T follicular helper cell (primary cell): ENCODE measurements at regions not wholly inside any gene's neighbourhood (a gene's known extent, or its start where the extent isn't known, plus 50 kb on each side); places are given as distances from the start of the nearest gene placed in this dataset.

Source experiments
- DNase-seq: peaks from one replicate; pipeline ENCODE4 v3.0.0-alpha.2; 2020; ENCODE audit warnings: low read depth

GRCh38 chr1:30514137-30514654 is 209.2 kb downstream of the MATN1 start:
- DNase-seq = no peak

DNA sequence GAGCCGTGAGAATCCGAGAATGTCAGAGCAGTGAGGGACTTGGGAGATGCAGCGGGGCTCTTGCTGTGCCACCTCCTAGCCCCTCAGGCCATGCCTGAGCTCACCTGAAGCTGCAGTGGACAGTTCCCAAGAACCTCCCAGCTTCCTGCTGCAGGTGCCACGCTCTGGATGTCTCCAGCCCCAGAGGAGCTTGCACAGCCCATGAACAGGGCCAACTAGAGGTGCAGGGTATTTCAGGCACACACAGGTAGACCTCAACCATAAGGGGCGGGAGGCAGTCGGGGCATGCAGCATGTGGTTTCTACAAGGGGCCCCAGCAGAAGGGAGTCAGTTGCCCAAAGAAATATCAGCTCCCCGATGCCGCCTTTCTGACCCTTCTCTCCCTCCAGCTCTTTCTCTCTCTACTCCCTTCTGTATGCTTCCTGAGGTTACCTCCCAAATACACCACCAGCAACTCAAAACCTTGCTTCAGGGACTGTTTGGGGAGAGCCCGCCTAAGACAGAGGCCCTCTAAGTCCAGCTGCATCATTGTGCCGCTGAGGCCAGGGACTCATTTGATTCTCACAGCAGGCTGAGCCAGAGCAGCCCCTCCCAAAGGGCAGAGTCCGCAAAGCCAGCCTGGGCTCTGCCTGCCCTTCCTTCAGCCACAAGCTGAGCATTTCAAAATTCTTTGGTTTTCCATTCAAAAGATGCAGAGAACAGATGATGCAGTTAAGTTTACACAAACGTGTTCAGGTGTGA is 209.8 kb downstream of the MATN1 start:
- no peak for DNase-seq

DNA sequence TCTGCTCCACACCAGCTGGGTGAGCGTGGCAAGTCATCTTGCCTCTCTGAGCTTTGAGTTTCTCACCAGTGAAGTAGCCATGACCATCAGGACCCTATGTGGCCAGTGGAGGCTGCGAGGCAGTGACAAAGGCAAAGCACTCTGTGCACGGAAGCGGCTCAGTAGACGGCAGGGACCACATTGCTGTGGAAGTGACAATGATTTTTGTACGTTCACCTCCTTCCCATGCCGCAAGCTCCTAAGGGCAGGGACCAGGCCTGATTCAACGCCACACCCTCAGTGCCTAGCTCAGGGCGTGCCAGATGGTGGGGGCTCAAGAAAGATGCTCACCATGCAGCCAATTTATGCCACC is 210.5 kb downstream of the MATN1 start:
- no peak for DNase-seq

DNA sequence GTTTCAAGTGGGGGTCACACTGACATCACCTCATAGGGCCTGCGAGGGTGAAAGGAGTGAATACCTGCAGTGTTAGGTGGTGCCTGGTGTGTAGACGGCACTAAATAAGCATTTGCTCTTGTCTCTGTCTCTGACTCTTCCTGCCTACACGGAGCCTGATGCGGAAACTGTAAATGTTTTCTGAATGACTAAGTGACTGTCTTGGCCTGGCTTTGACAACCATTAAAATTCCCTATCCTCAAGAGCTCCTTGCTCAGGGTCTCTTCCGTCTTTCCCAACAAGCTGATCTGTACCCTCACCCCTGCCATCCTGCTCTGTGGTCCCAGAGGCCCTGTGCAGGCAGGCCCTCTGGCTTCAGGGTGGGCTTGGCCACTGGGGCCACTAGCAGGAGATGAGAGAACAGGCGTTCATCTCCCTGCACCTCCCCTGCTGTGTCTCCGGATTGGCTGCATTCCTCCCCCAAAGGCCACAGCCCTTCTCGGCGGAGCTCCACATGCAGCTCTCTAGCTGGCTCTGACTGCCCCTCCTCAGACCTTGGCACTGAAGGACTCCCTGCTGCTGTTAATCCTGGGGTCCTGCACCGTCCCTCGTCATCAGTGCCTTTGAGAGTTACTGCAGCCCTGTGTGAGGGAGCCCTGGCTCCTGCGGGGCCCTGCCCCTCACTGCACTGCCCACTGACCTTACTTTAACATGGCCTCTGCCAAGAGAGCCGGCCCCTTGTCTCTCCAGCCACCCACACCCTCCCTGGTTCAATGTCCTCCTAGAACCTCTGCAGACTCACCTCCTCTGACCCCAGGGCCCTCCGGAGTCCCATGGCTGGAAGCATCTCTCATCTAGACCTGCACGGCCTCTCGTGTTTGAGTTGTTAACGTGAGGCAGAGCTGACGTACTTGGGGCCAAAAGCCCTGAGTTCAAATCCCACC is 211.1 kb downstream of the MATN1 start:
- DNase-seq = no peak

DNA sequence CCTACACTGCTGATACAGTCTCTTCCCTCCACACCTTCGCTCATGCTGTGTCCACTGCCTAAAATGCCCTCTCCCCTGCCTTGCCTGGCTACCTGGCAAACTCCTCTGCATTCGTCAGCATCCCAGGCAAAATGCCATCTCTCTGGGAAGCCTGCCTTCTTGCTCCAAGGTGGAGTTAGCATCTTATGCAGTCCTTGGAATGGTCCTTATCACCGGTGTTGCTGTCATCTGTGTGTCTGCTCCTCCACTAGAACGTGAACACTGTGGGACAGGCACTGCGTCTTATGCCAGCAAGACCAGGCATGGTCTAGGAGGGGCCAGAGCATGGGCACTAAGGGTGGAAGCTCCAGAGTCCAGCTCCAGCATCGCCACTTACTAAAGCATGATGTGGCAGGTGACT is 211.8 kb downstream of the MATN1 start:
- DNase-seq = no peak

- DNase-seq = no peak
Observed at GRCh38 chr1:30511106-30511505, 212.3 kb downstream of the MATN1 start.

- no peak for DNase-seq
Observed at GRCh38 chr1:30509670-30510069, 213.7 kb downstream of the MATN1 start.

DNA sequence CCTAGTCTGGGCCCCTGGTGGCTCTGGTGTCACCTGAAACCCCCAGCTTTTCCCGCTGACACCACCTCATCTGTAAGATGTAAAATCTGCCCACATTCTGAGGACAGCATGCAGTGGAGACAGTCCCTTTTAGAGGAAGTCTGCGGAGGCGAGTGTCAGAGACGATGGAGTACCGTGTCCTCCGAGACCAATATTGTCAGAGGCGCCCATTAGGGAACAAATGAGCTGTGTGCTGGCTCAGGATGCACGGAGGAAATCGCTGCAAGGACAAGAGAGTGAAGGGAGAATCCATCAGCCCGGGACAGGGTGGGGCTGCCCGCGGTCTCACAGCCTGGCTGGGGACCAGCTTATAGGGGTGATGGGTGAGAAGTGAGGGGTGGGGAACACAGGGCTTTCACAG is 214.8 kb downstream of the MATN1 start:
- no peak for DNase-seq

GRCh38 chr1:30508175-30508448 is 215.3 kb downstream of the MATN1 start:
- DNase-seq = no peak

- DNase-seq = no peak
Observed at GRCh38 chr1:30507401-30508174, 215.8 kb downstream of the MATN1 start.

DNA sequence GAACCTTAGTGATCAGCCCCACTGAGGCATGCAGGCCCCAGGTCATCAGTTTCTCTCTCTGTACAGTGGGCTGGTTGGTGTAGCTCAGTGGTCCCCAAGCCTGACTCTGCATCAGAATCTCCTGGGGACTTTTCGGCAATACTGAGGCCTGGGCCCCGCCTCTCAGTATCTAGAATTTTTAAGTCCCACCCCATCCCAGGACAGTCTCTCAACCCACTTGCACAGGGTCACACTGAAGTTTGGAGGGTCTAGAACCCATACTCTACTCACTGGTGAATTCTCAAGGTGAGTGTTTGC is 216.4 kb downstream of the MATN1 start:
- DNase-seq = no peak

- no peak for DNase-seq
Observed at GRCh38 chr1:30506291-30507015, 216.9 kb downstream of the MATN1 start.

DNA sequence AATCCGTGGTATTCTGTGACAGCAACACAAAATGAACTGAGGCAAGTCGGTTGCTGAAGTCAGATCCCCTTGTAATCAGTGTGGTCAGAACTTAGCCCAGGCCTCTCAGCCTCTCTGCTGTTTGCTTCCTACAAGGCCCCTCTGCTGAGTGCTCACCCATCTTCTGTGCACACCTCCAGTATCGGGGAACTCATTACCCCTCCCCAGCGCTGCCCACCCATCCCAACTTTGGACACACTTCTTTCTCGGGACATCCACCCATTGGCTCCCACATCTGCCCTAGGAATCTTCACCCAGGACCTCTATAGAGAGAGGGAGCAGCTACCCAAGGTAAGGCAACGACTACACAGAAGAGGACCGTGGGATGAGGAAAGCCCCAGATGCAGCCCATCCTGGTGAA is 217.5 kb downstream of the MATN1 start:
- DNase-seq = no peak

GRCh38 chr1:30492451-30492850 is 230.9 kb downstream of the MATN1 start:
- DNase-seq = no peak

DNA sequence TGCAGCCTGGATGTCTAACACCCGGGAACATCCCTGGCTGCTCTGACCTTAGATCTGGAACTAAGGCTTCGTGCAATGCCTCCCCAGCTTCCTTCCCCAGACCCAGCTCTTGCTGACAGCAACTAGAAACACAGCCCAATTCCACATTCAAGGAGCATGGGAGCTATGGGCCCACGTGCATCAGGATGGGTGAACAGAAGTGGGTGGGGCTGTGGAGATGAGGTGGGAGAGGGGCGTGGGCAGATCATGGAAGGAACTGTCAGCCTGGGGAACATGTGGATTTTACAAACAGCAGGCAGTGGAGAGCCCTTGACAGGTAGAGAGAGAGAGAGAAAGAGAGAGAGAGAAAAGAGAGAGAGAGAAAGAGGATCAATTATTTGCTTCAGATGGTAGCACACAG is 231.6 kb downstream of the MATN1 start:
- DNase-seq = no peak

DNA sequence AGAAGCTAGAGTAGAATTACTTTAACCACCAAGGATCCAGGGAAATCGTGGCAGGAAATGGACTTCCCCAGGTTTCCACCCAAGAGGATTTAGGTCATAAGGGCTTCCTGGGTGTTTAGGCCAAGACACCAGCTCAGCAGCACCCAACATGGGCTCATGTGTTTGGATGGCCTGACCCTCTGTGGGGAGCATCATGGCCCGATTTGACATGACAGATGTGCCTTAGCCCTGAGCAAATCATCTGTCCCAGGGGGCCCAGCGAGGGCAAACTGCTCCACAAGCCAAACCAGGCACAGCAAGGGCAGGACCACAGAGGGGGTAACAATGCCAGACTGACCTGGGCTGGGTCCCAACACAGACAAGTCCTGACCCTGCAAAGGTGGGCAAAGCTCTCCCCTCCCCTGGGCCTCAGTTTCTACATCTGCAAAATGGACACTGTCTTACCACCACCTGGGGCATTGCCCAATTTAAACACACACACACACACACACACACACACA is 232.8 kb downstream of the MATN1 start:
- DNase-seq = no peak

DNA sequence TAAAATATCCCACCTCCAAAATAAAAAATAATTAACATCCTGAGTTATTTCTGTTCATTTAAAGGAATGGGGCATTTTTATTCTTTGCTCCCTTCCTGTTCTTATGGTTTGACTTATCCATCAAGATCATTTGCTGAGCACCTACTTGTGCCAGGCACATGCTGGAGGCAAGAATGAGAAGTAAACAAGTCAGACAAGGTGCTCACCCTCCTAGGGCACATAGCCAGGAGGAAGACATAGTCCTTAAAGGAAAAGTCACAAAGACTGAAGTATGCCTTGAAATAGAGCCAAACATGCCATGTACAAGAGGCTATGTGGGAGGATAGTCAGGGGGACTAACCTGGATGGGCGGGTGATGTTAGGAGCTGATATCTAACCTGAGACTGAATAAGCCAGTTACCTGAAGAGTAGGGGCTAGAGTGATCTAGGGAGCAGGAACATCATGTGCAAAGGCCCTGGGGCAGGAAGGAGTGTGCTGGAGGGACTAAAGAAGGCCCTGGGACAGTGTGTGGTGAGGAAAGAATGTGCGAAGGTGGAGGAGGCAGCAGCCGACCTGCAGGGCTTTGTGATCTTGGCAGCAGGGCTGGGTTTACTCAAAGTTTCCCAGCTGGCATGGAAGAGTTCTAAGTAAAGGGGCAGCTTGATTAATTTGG is 233.5 kb downstream of the MATN1 start:
- no peak for DNase-seq

DNA sequence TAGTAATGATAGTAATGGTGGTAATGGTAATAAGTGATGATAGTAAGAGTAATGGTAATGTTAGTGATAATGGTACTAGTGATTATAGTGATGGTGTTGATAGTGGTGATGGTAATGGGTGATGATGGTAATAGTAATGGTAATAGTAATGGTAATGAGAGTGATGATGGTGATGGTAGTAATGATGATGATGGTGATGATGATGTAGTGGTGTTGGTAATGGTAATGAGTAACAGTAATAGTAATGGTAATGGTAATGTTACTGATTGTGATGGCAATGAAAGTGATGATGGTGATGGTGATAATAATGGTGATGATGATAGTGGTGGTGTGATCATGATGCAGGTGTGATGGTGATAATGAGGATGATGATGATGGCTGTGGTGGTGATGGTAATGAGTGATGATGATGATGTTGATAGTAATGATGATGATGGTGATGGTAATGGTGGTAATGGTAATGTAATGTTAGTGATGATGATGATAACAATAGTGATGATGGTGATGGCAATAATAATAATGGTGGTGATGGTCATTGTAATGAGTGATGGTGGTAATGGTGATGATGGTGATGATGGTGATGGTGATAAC is 235.0 kb downstream of the MATN1 start:
- no peak for DNase-seq

- DNase-seq = no peak
Observed at GRCh38 chr1:30487042-30487441, 236.3 kb downstream of the MATN1 start.

DNA sequence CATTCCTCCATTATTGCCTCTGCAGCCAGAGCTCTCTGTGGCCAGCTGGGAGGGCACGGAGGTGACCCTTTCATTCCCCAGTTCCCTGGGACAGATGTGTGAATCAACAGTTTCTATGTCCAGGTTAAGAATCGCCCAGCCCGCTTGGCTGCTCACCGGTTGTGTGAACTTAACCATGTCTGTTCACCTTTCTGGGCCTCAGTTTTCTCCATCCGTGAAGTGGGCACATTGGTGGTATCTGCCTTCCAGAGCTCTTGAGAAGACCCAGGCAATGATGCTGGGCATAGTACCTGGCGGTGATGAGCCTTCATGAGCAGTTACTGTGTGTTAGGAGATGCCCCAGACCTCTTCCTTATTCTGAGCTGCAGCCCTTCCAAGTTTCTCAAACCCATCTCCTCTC is 238.3 kb downstream of the MATN1 start:
- no peak for DNase-seq

- DNase-seq = no peak
Observed at GRCh38 chr1:30484668-30485067, 238.7 kb downstream of the MATN1 start.
